ENCODE measurements at regions not wholly inside any gene's neighbourhood (a gene's known extent, or its start where the extent isn't known, plus 50 kb on each side); places are given as distances from the start of the nearest gene placed in this dataset.

DNA sequence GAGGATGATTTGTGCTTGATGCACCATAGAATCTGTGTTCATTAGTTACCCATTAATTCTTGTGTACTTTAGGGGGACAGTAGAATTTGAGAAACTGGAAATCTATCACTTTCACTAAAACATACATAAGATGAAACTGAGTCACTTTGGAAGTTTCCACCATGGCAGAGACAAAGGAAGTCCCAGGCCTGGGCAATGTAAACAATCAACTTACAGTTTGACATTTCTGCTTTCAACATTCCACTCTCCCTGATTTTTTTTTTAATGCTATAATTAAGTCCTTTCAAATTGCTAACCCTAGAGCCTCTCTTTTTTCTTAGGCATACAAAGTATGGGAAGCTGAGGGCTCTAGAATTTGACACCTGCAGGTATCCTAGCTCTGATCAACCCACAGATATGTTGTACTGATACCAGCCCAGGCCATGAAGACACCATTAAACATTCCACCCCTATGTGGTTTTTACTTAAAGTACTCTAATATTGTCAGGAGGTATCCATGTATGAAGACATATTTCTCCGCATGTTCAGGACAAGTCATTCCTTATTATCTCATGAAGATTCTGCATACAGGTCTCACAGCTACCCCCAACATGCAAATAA lies 88.5 kb upstream of the GLS start:
- no peaks in the 10 kb centered on the region for H3K9me3 ChIP-seq
- no peaks in the 10 kb centered on the region for H3K27me3 ChIP-seq
- no peak overlapping the region for H3K27ac ChIP-seq
- no peak for DNase-seq
- TF ChIP-seq, protein P1, sequence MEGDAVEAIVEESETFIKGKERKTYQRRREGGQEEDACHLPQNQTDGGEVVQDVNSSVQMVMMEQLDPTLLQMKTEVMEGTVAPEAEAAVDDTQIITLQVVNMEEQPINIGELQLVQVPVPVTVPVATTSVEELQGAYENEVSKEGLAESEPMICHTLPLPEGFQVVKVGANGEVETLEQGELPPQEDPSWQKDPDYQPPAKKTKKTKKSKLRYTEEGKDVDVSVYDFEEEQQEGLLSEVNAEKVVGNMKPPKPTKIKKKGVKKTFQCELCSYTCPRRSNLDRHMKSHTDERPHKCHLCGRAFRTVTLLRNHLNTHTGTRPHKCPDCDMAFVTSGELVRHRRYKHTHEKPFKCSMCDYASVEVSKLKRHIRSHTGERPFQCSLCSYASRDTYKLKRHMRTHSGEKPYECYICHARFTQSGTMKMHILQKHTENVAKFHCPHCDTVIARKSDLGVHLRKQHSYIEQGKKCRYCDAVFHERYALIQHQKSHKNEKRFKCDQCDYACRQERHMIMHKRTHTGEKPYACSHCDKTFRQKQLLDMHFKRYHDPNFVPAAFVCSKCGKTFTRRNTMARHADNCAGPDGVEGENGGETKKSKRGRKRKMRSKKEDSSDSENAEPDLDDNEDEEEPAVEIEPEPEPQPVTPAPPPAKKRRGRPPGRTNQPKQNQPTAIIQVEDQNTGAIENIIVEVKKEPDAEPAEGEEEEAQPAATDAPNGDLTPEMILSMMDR (IDR thresholded peaks at IDR 0.05) = no peak
- TF ChIP-seq EP300 (IDR thresholded peaks at IDR 0.05) = no peak
- TF ChIP-seq POLR2A (IDR thresholded peaks at IDR 0.05) = no peak
- H3K36me3 ChIP-seq = no peaks in the 10 kb centered on the region
- H3K4me3 ChIP-seq = no peak overlapping the region
- intact Hi-C loops (cut with DNase I) = no loop called here
- 47 to 100% (median 98%) methylated on average over 1 of the region's 1 CpG for WGBS, 3 donors
- H3K4me1 ChIP-seq (ENCODE audit: insufficient read depth) = peaks cover 1% of the 10 kb centered on the region

DNA sequence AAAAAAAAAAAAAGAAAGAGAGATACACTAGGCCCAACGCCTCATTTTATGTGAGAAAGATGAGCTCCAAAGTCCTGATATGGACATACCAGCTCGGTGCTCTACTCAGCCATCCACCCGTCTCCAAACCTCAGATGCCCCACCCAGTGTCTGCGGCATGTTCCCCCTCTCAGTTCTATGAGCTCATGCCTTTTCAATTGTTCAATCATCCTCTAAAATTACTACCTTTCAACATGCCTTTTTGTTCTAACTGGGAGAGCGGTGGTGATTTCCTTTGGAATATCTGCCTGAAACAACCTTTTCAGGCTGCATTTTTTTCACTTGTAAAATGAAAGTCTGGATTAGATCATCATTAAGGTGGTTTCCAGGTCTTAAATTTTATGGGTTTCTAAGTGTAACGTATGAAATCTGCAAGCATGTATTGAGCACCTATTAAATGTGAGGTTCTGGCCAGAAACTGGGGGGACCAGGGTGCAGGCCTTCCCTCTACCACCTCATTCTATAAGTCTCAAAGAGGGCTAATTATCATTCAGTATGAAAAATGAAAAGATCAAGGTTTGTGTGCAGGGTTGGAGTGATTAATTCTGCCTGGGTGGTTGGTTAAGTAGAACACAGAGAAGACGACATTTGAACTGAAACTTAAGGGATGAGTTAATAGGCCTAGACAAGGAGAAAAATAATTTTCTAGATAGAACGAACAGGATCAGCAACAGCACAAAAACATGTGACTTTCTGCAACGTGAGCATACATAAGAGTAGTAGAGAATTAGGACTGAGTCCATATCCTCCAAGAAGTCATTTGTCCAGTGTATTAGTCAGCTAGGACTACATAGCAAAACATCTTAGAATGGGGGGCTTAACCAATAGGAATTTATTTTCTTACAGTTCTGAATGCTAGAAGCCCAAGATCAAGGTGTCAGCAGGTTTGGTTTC lies 87.4 kb upstream of the GLS start:
- WGBS, 3 donors = 78 to 95% (median 87%) methylated on average over 9 of the region's 9 CpGs
- Histone ChIP-seq H3K27me3 (no peaks in the 10 kb centered on the region), H3K4me1 (ENCODE audit: insufficient read depth) (peaks cover 1% of the 10 kb centered on the region), H3K27ac (no peak overlapping the region), H3K9me3 (no peaks in the 10 kb centered on the region), H3K36me3 (no peaks in the 10 kb centered on the region), H3K4me3 (no peak overlapping the region)
- intact Hi-C loops (cut with DNase I) = no loop called here
- TF ChIP-seq, protein P1 (IDR thresholded peaks at IDR 0.05) = no peak
- no peak for TF ChIP-seq EP300 (IDR thresholded peaks at IDR 0.05)
- no peak for TF ChIP-seq POLR2A (IDR thresholded peaks at IDR 0.05)
- DNase-seq = no peak

DNA sequence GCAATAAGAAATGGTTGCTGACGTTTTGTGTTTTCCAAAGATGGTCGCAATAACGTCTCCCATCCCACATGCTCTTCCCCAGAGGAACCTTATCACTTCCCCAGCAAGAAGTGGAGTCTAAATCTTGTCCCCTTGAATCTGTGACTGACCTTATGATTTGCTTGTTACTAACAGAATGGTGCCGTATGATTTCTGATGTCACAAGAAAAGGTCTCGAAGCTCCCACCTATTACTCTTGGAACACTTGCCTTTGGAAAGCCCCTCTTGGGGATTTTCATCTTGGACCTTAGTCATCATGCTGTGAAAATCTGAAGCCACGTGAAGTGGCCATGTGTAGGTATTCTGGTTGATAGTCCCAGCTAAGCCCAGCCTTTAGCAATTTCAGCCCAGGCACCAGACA lies 86.2 kb upstream of the GLS start:
- Histone ChIP-seq H3K27ac (no peak overlapping the region), H3K9me3 (no peaks in the 10 kb centered on the region), H3K27me3 (no peaks in the 10 kb centered on the region), H3K4me3 (no peak overlapping the region), H3K4me1 (ENCODE audit: insufficient read depth) (peaks cover 1% of the 10 kb centered on the region), H3K36me3 (no peaks in the 10 kb centered on the region)
- no peak for DNase-seq
- TF ChIP-seq POLR2A (IDR thresholded peaks at IDR 0.05) = no peak
- TF ChIP-seq EP300 (IDR thresholded peaks at IDR 0.05) = no peak
- TF ChIP-seq, protein P1 (IDR thresholded peaks at IDR 0.05) = no peak
- intact Hi-C loops (cut with DNase I) = no loop called here
- WGBS, 3 donors = 75 to 87% (median 81%) methylated on average over 6 of the region's 6 CpGs

DNA sequence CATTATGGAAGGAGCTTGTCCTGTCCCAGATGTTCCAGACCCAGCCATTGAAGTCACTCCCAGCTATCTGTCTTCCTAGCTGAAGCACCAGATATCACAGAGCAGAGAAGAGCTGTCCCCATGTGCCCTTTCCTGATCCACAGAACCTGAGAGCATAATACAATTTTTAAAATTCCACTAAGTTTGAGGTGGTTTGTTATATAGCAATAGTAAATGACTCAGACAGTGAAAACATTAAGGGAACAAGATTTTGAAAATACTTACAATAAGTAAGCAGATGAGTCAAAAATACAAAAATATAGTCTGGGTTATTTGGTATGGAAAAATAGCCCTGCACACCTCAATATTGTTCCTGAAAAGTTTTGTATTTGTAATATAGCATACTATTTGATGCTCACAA lies 85.8 kb upstream of the GLS start:
- TF ChIP-seq EP300 (IDR thresholded peaks at IDR 0.05) = no peak
- no peak for TF ChIP-seq POLR2A (IDR thresholded peaks at IDR 0.05)
- Histone ChIP-seq H3K27ac (no peak overlapping the region), H3K9me3 (no peaks in the 10 kb centered on the region), H3K36me3 (no peaks in the 10 kb centered on the region), H3K27me3 (no peaks in the 10 kb centered on the region), H3K4me1 (ENCODE audit: insufficient read depth) (peaks cover 1% of the 10 kb centered on the region), H3K4me3 (no peak overlapping the region)
- intact Hi-C loops (cut with DNase I) = no loop called here
- no peak for DNase-seq

DNA sequence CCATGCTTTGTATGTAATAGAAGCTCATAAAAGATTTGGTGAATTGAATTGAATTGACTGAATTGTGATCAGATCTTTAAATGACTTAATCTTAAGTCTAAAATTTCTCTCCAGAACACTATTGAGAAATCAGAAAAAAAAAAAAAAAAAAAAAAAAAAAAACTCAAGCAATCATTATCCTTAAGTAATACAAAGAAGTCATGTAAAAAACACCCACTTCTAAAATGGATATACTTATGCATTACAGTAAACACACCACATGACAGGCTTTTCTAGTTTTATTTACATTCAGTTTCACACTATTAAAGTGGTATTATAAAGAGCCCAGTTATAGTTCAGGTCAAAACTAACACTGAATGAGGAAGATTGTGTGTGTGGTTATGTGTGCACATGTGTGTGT lies 84.9 kb upstream of the GLS start:
- no peaks in the 10 kb centered on the region for H3K27me3 ChIP-seq
- no peaks in the 10 kb centered on the region for H3K36me3 ChIP-seq
- H3K9me3 ChIP-seq = no peaks in the 10 kb centered on the region
- no peak for DNase-seq
- H3K4me3 ChIP-seq = no peak overlapping the region
- no peak for TF ChIP-seq POLR2A (IDR thresholded peaks at IDR 0.05)
- TF ChIP-seq, protein P1 (IDR thresholded peaks at IDR 0.05) = no peak
- no peak for TF ChIP-seq EP300 (IDR thresholded peaks at IDR 0.05)
- H3K4me1 ChIP-seq (ENCODE audit: insufficient read depth) = peaks cover 1% of the 10 kb centered on the region
- intact Hi-C loops (cut with DNase I) = no loop called here
- H3K27ac ChIP-seq = no peak overlapping the region
